Right lobe of liver (tissue), 6 donors: ENCODE measurements at regions not wholly inside any gene's neighbourhood (a gene's known extent, or its start where the extent isn't known, plus 50 kb on each side); places are given as distances from the start of the nearest gene placed in this dataset.

Source experiments
- ATAC-seq, 4 donors: fragments of 200-7000 bp; cut with Tn5 transposase; one replicate each; pipeline ENCODE4 v1.9.1; 2020; ENCODE audit warnings: mild to moderate bottlenecking in 4 of 4, moderate library complexity in 4 of 4
- DNase-seq, 3 donors: peaks; one replicate each; pipeline ENCODE4 v3.0.0-alpha.2; 2020
- H3K27ac ChIP-seq, 3 donors: fragments of 200-600 bp; one replicate each; pipeline ENCODE4 v1.8.0; 2022
- H3K27me3 ChIP-seq, 2 donors: fragments of 200-600 bp; one replicate each; pipeline ENCODE4 v1.8.0; 2022
- H3K36me3 ChIP-seq, 4 donors: fragments of 200-600 bp; sonication (generic) in 1 of 4; one replicate each; pipeline versions ENCODE4 v1.5.1 to v1.8.0; 2017 to 2022; ENCODE audit warnings: control low read depth in 1 of 4
- H3K4me1 ChIP-seq, 4 donors: fragments of 200-600 bp; sonication (generic) in 1 of 4; one replicate each; pipeline versions ENCODE4 v1.5.1 to v1.8.0; 2017 to 2022; ENCODE audit warnings: control low read depth in 1 of 4
- H3K4me3 ChIP-seq, 3 donors: fragments of 200-600 bp; one replicate each; pipeline ENCODE4 v1.8.0; 2022
- H3K9me3 ChIP-seq, 4 donors: fragments of 200-600 bp; sonication (generic) in 1 of 4; one replicate each; pipeline versions ENCODE4 v1.5.1 to v1.8.0; 2017 to 2022; ENCODE audit warnings: control low read depth in 1 of 4
- CTCF ChIP-seq, 4 donors: fragments of 200-600 bp in 3 of 4; fragments of 450-650 bp in 1 of 4; IDR thresholded peaks; one replicate each; pipeline versions ENCODE4 v1.5.1 to v1.8.0; 2016 to 2022; ENCODE audit warnings: antibody characterized with exemption in 4 of 4, mild to moderate bottlenecking in 2 of 4
- POLR2A ChIP-seq: fragments of 450-650 bp; IDR thresholded peaks from one replicate; pipeline ENCODE4 v1.6.1; 2017; ENCODE audit warnings: antibody characterized with exemption, mild to moderate bottlenecking
- whole genome bisulfite sequencing: methylation state at CpG from one replicate; pipeline ENCODE4 v1.1.6; 2018; ENCODE audit warnings: low coverage, low lambda C conversion rate; ENCODE audit not compliant: insufficient coverage; ENCODE audit errors: missing lambda C conversion rate; 5-methylcytosine and 5-hydroxymethylcytosine counted together
- intact Hi-C, 2 donors: fragments of 100-400 bp; cut with DNase I; formaldehyde crosslinking; loops; one replicate each; pipeline versions ENCODE4 v1.11.2 to v1.14.1; 2022
- donor health status: DM: no; HTN: yes; CAD: no.
- donor health status: DM: no; HTN: no; CAD: no.
- donor health status: DM: no; HTN: no; CAD: no.
- donor health status: DM: no; HTN: yes; CAD: no.
- donor health status: DM: no; HTN: yes; CAD: no.

DNA sequence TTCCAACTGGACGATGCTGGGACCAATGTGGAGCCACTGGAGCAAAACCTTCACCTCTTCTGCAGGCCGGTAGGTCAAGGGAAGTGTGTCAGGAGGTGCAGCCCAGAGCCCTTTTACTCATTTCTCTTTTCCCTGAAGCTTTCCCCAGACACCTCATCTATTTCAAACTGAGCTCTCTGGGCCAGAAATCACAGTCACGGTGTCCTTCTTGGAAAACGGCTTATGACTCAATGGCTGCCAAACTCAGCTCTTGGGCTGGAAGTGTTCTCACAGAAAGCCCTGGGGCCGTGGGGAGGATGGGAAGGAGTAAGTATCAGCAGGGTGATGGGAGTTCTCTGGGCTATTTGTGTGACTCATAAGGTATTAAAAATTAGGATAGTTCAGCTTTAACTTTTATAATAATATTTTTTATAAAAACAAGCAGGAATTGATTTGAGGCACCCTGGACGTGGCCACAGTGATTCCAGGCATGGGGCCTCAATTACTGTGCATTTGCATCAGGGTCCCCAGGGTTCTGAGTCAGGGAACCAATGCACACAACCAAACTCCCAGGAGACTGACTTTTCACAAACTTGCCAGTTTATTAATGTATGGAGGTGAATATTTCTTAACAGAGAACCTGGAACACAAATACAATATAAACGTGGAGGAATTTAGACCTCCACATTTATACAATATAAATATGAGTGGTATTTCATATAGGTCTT is 187.4 kb upstream of the TMEM72 start:
- 40% methylated on average over 6 of the region's 7 CpGs for WGBS
- no peak for ATAC-seq
- Histone ChIP-seq H3K4me3 (no peak overlapping the region), H3K27ac (no peak overlapping the region), H3K36me3 (no peaks in the 10 kb centered on the region), H3K4me1 (no peaks in the 10 kb centered on the region), H3K27me3 (no peaks in the 10 kb centered on the region), H3K9me3 (no peaks in the 10 kb centered on the region)
- TF ChIP-seq CTCF (IDR thresholded peaks at IDR 0.05) (no peak), POLR2A (no peak)
- no peak for DNase-seq
- intact Hi-C loops, result no loop called here

GRCh38 chr10:44724415-44725174 is 186.5 kb upstream of the TMEM72 start:
- DNase-seq (no peak), ATAC-seq (no peak)
- Histone ChIP-seq H3K9me3 (no peaks in the 10 kb centered on the region), H3K4me1 (no peaks in the 10 kb centered on the region), H3K36me3 (no peaks in the 10 kb centered on the region), H3K27ac (no peak overlapping the region), H3K4me3 (no peak overlapping the region), H3K27me3 (no peaks in the 10 kb centered on the region)
- TF ChIP-seq POLR2A (no peak), CTCF (IDR thresholded peaks at IDR 0.05) (no peak)
- intact Hi-C loops, result no loop called here
- WGBS, result 43% methylated on average over 6 of the region's 6 CpGs

DNA sequence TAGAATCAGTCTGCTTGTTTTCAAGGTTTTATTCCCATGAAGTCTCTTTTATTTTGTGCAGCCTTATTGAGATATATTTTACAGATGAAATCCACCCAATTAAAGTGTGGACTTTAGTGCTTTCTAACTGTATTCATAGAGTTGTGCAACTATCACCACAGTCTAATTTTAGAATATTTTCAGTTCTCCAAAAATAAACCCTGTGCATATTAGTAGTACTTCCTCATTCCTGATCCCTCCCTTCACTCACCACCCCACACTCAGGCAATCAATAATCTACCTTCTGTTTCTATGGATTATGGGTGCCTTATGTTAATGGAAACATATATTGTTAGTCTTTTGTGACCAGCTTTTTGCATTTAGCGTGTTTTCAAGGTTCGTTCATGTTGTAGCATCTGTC is 185.7 kb upstream of the TMEM72 start:
- DNase-seq, result no peak
- H3K36me3 ChIP-seq, result no peaks in the 10 kb centered on the region
- TF ChIP-seq CTCF (IDR thresholded peaks at IDR 0.05) (no peak), POLR2A (no peak)
- 74% methylated on average over 2 of the region's 2 CpGs for WGBS
- H3K27ac ChIP-seq, result no peak overlapping the region
- intact Hi-C loops, result no loop called here
- H3K4me1 ChIP-seq, result no peaks in the 10 kb centered on the region
- peak in 2 of 4 donors; percentile 58 to 65 for ATAC-seq
- H3K9me3 ChIP-seq, result no peaks in the 10 kb centered on the region
- no peaks in the 10 kb centered on the region for H3K27me3 ChIP-seq
- H3K4me3 ChIP-seq, result no peak overlapping the region

- Histone ChIP-seq H3K4me3 (no peak overlapping the region), H3K4me1 (no peaks in the 10 kb centered on the region), H3K27ac (no peak overlapping the region), H3K27me3 (no peaks in the 10 kb centered on the region), H3K36me3 (no peaks in the 10 kb centered on the region), H3K9me3 (no peaks in the 10 kb centered on the region)
- intact Hi-C loops, result no loop called here
- TF ChIP-seq CTCF (IDR thresholded peaks at IDR 0.05) (no peak), POLR2A (no peak)
- WGBS, result 55% methylated on average over 2 of the region's 2 CpGs
- ATAC-seq (no peak), DNase-seq (no peak)
Observed at GRCh38 chr10:44731283-44731682, 179.9 kb upstream of the TMEM72 start.
